IgD-negative memory B cell (primary cell): ENCODE measurements at regions not wholly inside any gene's neighbourhood (a gene's known extent, or its start where the extent isn't known, plus 50 kb on each side); places are given as distances from the start of the nearest gene placed in this dataset.
A peak's percentile ranks its signal among the peaks of the same experiment; 100 is the strongest.
"Not testable (repeated sequence)": the region's sequence is repeated elsewhere in the genome, so short reads cannot be mapped to it uniquely, and the experiment has no call there.

Experiments used
- H3K27ac Mint-ChIP-seq, 3 donors: one replicate each; pipeline ENCODE4 v1.8.0; 2020 to 2022; ENCODE audit warnings: mild to moderate bottlenecking in 3 of 3, mixed read lengths in 3 of 3, moderate library complexity in 1 of 3
- H3K27me3 Mint-ChIP-seq: one replicate; pipeline ENCODE4 v1.8.0; 2021; ENCODE audit warnings: mixed read lengths
- H3K36me3 Mint-ChIP-seq: one replicate; pipeline ENCODE4 v1.8.0; 2020; ENCODE audit warnings: mild to moderate bottlenecking, mixed read lengths
- H3K4me1 Mint-ChIP-seq, 3 donors: one replicate each; pipeline ENCODE4 v1.8.0; 2020 to 2022; ENCODE audit warnings: mixed read lengths in 3 of 3, mild to moderate bottlenecking in 1 of 3
- H3K4me3 Mint-ChIP-seq, 4 donors: one replicate each; pipeline ENCODE4 v1.8.0; 2020 to 2022; ENCODE audit warnings: mild to moderate bottlenecking in 4 of 4, mixed read lengths in 4 of 4, moderate library complexity in 3 of 4
- H3K9me3 Mint-ChIP-seq, 3 donors: one replicate each; pipeline ENCODE4 v1.8.0; 2020 to 2021; ENCODE audit warnings: mixed read lengths in 3 of 3, mild to moderate bottlenecking in 1 of 3

- Mint-ChIP-seq H3K9me3 (peaks cover 6 to 14% (median 13%) of the 10 kb centered on the region in 3 donors), H3K4me3 (no peak overlapping the region), H3K27me3 (peaks cover 26% of the 10 kb centered on the region), H3K4me1 (peaks cover 0 to 2% (median 2%) of the 10 kb centered on the region in 3 donors), H3K36me3 (peaks cover 2% of the 10 kb centered on the region), H3K27ac (no peak overlapping the region)
Observed at GRCh38 chr21:31609081-31609480, 50.4 kb upstream of the SOD1 start.

GRCh38 chr21:31607791-31608190, 51.7 kb upstream of the SOD1 start:
- Mint-ChIP-seq H3K27ac (no peak overlapping the region), H3K9me3 (peaks cover 6 to 13% (median 12%) of the 10 kb centered on the region in 3 donors), H3K36me3 (peaks cover 2% of the 10 kb centered on the region), H3K27me3 (peaks cover 19% of the 10 kb centered on the region), H3K4me3 (no peak overlapping the region), H3K4me1 (peaks cover 0 to 2% (median 2%) of the 10 kb centered on the region in 3 donors)

GRCh38 chr21:31606081-31606874, 53.2 kb upstream of the SOD1 start:
- peaks cover 16% of the 10 kb centered on the region for H3K27me3 Mint-ChIP-seq
- H3K4me3 Mint-ChIP-seq, result no peak overlapping the region
- H3K4me1 Mint-ChIP-seq, result peaks cover 0 to 2% (median 0%) of the 10 kb centered on the region in 3 donors
- H3K36me3 Mint-ChIP-seq, result peaks cover 2% of the 10 kb centered on the region
- H3K27ac Mint-ChIP-seq, result no peak overlapping the region
- H3K9me3 Mint-ChIP-seq, result peaks cover 6 to 8% (median 6%) of the 10 kb centered on the region in 3 donors

GRCh38 chr21:31604591-31605190, 54.8 kb upstream of the SOD1 start:
- Mint-ChIP-seq H3K36me3 (peaks cover 2% of the 10 kb centered on the region), H3K27ac (no peak overlapping the region), H3K27me3 (peaks cover 7% of the 10 kb centered on the region)

GRCh38 chr21:31599563-31599962, 59.9 kb upstream of the SOD1 start:
- peaks cover 0 to 6% (median 0%) of the 10 kb centered on the region in 3 donors for H3K9me3 Mint-ChIP-seq
- peaks cover 2% of the 10 kb centered on the region for H3K27me3 Mint-ChIP-seq
- no peak overlapping the region for H3K4me3 Mint-ChIP-seq
- H3K36me3 Mint-ChIP-seq, result no peaks in the 10 kb centered on the region
- no peaks in the 10 kb centered on the region for H3K4me1 Mint-ChIP-seq
- H3K27ac Mint-ChIP-seq, result no peak overlapping the region

More at GRCh38 chr21:31604591-31605190, 54.8 kb upstream of the SOD1 start:
- no peak overlapping the region for H3K4me3 Mint-ChIP-seq
- no peaks in the 10 kb centered on the region for H3K9me3 Mint-ChIP-seq
- H3K4me1 Mint-ChIP-seq, result peaks cover 0 to 2% (median 0%) of the 10 kb centered on the region in 3 donors

- Mint-ChIP-seq H3K27me3 (peaks cover 2% of the 10 kb centered on the region), H3K4me3 (no peak overlapping the region), H3K4me1 (no peaks in the 10 kb centered on the region), H3K9me3 (peaks cover 0 to 6% (median 0%) of the 10 kb centered on the region in 3 donors), H3K27ac (no peak overlapping the region), H3K36me3 (no peaks in the 10 kb centered on the region)
Observed at GRCh38 chr21:31599013-31599412, 60.5 kb upstream of the SOD1 start.

- peaks cover 0 to 6% (median 0%) of the 10 kb centered on the region in 3 donors for H3K9me3 Mint-ChIP-seq
- no peak overlapping the region for H3K4me3 Mint-ChIP-seq
- H3K27me3 Mint-ChIP-seq, result peaks cover 2% of the 10 kb centered on the region
- no peaks in the 10 kb centered on the region for H3K36me3 Mint-ChIP-seq
- H3K27ac Mint-ChIP-seq, result no peak overlapping the region
- no peaks in the 10 kb centered on the region for H3K4me1 Mint-ChIP-seq
Observed at GRCh38 chr21:31597683-31598082, 61.8 kb upstream of the SOD1 start.

- Mint-ChIP-seq H3K4me3 (no peak overlapping the region), H3K36me3 (no peaks in the 10 kb centered on the region), H3K27me3 (peaks cover 4% of the 10 kb centered on the region), H3K9me3 (peaks cover 0 to 6% (median 0%) of the 10 kb centered on the region in 3 donors), H3K27ac (no peak overlapping the region), H3K4me1 (no peaks in the 10 kb centered on the region)
Observed at GRCh38 chr21:31596055-31596454, 63.4 kb upstream of the SOD1 start.

GRCh38 chr21:31594726-31595125, 64.8 kb upstream of the SOD1 start:
- Mint-ChIP-seq H3K4me3 (no peak overlapping the region), H3K9me3 (peaks cover 0 to 6% (median 0%) of the 10 kb centered on the region in 3 donors), H3K27me3 (peaks cover 4% of the 10 kb centered on the region), H3K27ac (no peak overlapping the region), H3K36me3 (no peaks in the 10 kb centered on the region), H3K4me1 (no peaks in the 10 kb centered on the region)

GRCh38 chr21:31594279-31594678, 65.2 kb upstream of the SOD1 start:
- Mint-ChIP-seq H3K4me3 (no peak overlapping the region), H3K9me3 (peaks cover 0 to 6% (median 0%) of the 10 kb centered on the region in 3 donors), H3K27ac (no peak overlapping the region), H3K36me3 (no peaks in the 10 kb centered on the region), H3K27me3 (peaks cover 4% of the 10 kb centered on the region), H3K4me1 (no peaks in the 10 kb centered on the region)

GRCh38 chr21:31592963-31593560, 66.4 kb upstream of the SOD1 start:
- Mint-ChIP-seq H3K27me3 (peaks cover 4% of the 10 kb centered on the region), H3K4me3 (no peak overlapping the region), H3K9me3 (peaks cover 0 to 6% (median 0%) of the 10 kb centered on the region in 3 donors), H3K36me3 (no peaks in the 10 kb centered on the region), H3K4me1 (no peaks in the 10 kb centered on the region), H3K27ac (peak overlapping the region in 1 of 3 donors; percentile 43)

GRCh38 chr21:31592516-31592915, 67.0 kb upstream of the SOD1 start:
- no peaks in the 10 kb centered on the region for H3K36me3 Mint-ChIP-seq
- peaks cover 2% of the 10 kb centered on the region for H3K27me3 Mint-ChIP-seq
- H3K4me1 Mint-ChIP-seq, result no peaks in the 10 kb centered on the region
- peak overlapping the region in 1 of 3 donors; percentile 43 for H3K27ac Mint-ChIP-seq
- peaks cover 0 to 5% (median 0%) of the 10 kb centered on the region in 3 donors for H3K9me3 Mint-ChIP-seq
- no peak overlapping the region for H3K4me3 Mint-ChIP-seq

GRCh38 chr21:31589820-31590219, 69.7 kb upstream of the SOD1 start:
- Mint-ChIP-seq H3K27ac (no peak overlapping the region), H3K4me3 (no peak overlapping the region), H3K4me1 (no peaks in the 10 kb centered on the region), H3K36me3 (no peaks in the 10 kb centered on the region), H3K9me3 (no peaks in the 10 kb centered on the region), H3K27me3 (peaks cover 2% of the 10 kb centered on the region)

GRCh38 chr21:31586118-31586517, 73.4 kb upstream of the SOD1 start:
- H3K4me3 Mint-ChIP-seq, result no peak overlapping the region
- H3K27ac Mint-ChIP-seq, result no peak overlapping the region
- H3K27me3 Mint-ChIP-seq, result no peaks in the 10 kb centered on the region
- H3K36me3 Mint-ChIP-seq, result no peaks in the 10 kb centered on the region
- no peaks in the 10 kb centered on the region for H3K4me1 Mint-ChIP-seq
- H3K9me3 Mint-ChIP-seq, result no peaks in the 10 kb centered on the region

GRCh38 chr21:31583937-31584336, 75.6 kb upstream of the SOD1 start:
- not testable (repeated sequence) for H3K4me3 Mint-ChIP-seq, H3K36me3 Mint-ChIP-seq, H3K4me1 Mint-ChIP-seq, H3K27ac Mint-ChIP-seq, H3K27me3 Mint-ChIP-seq, H3K9me3 Mint-ChIP-seq
